Right renal pelvis (tissue), 4 donors: ENCODE measurements at regions not wholly inside any gene's neighbourhood (a gene's known extent, or its start where the extent isn't known, plus 50 kb on each side); places are given as distances from the start of the nearest gene placed in this dataset.
A peak's percentile ranks its signal among the peaks of the same experiment; 100 is the strongest.

Experiments used
- DNase-seq, 4 donors: peaks; one replicate each; pipeline ENCODE4 v3.0.0-alpha.2; 2013; ENCODE audit warnings: low read depth in 4 of 4, low spot score in 3 of 4, missing footprints in 1 of 4

- DNase-seq = no peak
Measured at GRCh38 chr11:80778941-80779340, 1338.1 kb upstream of the TENM4 start.

GRCh38 chr11:80778432-80778831, 1337.6 kb upstream of the TENM4 start:
- no peak for DNase-seq

- DNase-seq = no peak
Measured at GRCh38 chr11:80773919-80774318, 1333.1 kb upstream of the TENM4 start.

- DNase-seq = no peak
Measured at GRCh38 chr11:80771017-80771416, 1330.2 kb upstream of the TENM4 start.

- no peak for DNase-seq
Measured at GRCh38 chr11:80758787-80759186, 1318.0 kb upstream of the TENM4 start.

GRCh38 chr11:80748207-80748925, 1307.5 kb upstream of the TENM4 start:
- no peak for DNase-seq

- no peak for DNase-seq
Measured at GRCh38 chr11:80746300-80746699, 1305.5 kb upstream of the TENM4 start.

- no peak for DNase-seq
Measured at GRCh38 chr11:80745416-80745815, 1304.6 kb upstream of the TENM4 start.

GRCh38 chr11:80733790-80734189, 1293.0 kb upstream of the TENM4 start:
- no peak for DNase-seq

- DNase-seq = no peak
Measured at GRCh38 chr11:80733361-80733760, 1292.5 kb upstream of the TENM4 start.

- no peak for DNase-seq
Measured at GRCh38 chr11:80727315-80727714, 1286.5 kb upstream of the TENM4 start.

GRCh38 chr11:80726236-80726635, 1285.4 kb upstream of the TENM4 start:
- DNase-seq = no peak

- no peak for DNase-seq
Measured at GRCh38 chr11:80724366-80724765, 1283.5 kb upstream of the TENM4 start.

- DNase-seq = no peak
Measured at GRCh38 chr11:80722629-80723028, 1281.8 kb upstream of the TENM4 start.

GRCh38 chr11:80720295-80720694, 1279.5 kb upstream of the TENM4 start:
- DNase-seq = no peak

GRCh38 chr11:80719292-80719646, 1278.4 kb upstream of the TENM4 start:
- no peak for DNase-seq

GRCh38 chr11:80718611-80719291, 1277.9 kb upstream of the TENM4 start:
- DNase-seq = no peak

- DNase-seq = no peak
Measured at GRCh38 chr11:80702264-80702663, 1261.4 kb upstream of the TENM4 start.

- no peak for DNase-seq
Measured at GRCh38 chr11:80700386-80700785, 1259.6 kb upstream of the TENM4 start.

GRCh38 chr11:80699406-80700177, 1258.8 kb upstream of the TENM4 start:
- DNase-seq = peak in 1 of 4 donors; percentile 7

- DNase-seq = no peak
Measured at GRCh38 chr11:80698637-80699036, 1257.8 kb upstream of the TENM4 start.

GRCh38 chr11:80694385-80694784, 1253.6 kb upstream of the TENM4 start:
- no peak for DNase-seq
